Liver (tissue), 8 donors: ENCODE measurements at regions not wholly inside any gene's neighbourhood (a gene's known extent, or its start where the extent isn't known, plus 50 kb on each side); places are given as distances from the start of the nearest gene placed in this dataset.

Source experiments
- DNase-seq: peaks from one replicate; pipeline ENCODE4 v3.0.0-alpha.2; 2017; ENCODE audit warnings: low spot score
- H3K27ac ChIP-seq, 2 donors: one replicate each; pipeline ENCODE4 v1.7.0; 2013; ENCODE audit warnings: inconsistent platforms in 2 of 2, low read length in 2 of 2, control low read depth in 1 of 2, low read depth in 1 of 2, mild to moderate bottlenecking in 1 of 2
- H3K27me3 ChIP-seq, 4 donors: one replicate each; pipeline versions ENCODE4 v1.6.1 to v1.7.0; 2013; ENCODE audit warnings: low read length in 3 of 4, inconsistent platforms in 1 of 4, mild to moderate bottlenecking in 1 of 4, moderate library complexity in 1 of 4; ENCODE audit not compliant: control insufficient read depth in 4 of 4, insufficient read depth in 4 of 4
- H3K36me3 ChIP-seq, 4 donors: one replicate each; pipeline versions ENCODE4 v1.6.1 to v1.7.0; 2013; ENCODE audit warnings: low read length in 3 of 4, mild to moderate bottlenecking in 3 of 4, low read depth in 1 of 4, moderate library complexity in 1 of 4; ENCODE audit not compliant: control insufficient read depth in 4 of 4, insufficient read depth in 3 of 4
- H3K4me1 ChIP-seq, 4 donors: one replicate each; pipeline versions ENCODE4 v1.6.1 to v1.7.0; 2013; ENCODE audit warnings: low read length in 3 of 4, mild to moderate bottlenecking in 3 of 4, moderate library complexity in 1 of 4; ENCODE audit not compliant: control insufficient read depth in 4 of 4, insufficient read depth in 4 of 4
- H3K4me3 ChIP-seq, 3 donors: one replicate each; pipeline versions ENCODE4 v1.6.1 to v1.7.0; 2013; ENCODE audit warnings: low read length in 3 of 3, control low read depth in 1 of 3, low read depth in 1 of 3, mild to moderate bottlenecking in 1 of 3
- H3K9ac ChIP-seq, 2 donors: one replicate each; pipeline ENCODE4 v1.7.0; 2013; ENCODE audit warnings: low read length in 2 of 2, mild to moderate bottlenecking in 2 of 2, moderate library complexity in 2 of 2, control low read depth in 1 of 2, low read depth in 1 of 2
- H3K9me3 ChIP-seq, 4 donors: one replicate each; pipeline versions ENCODE4 v1.6.1 to v1.7.0; 2013; ENCODE audit warnings: low read length in 3 of 4; ENCODE audit not compliant: control insufficient read depth in 4 of 4
- ATF3 ChIP-seq: IDR thresholded peaks from 2 replicates; pipeline ENCODE4 v1.6.1; 2016; ENCODE audit warnings: antibody characterized with exemption
- CTCF ChIP-seq: fragments of 150-350 bp; IDR thresholded peaks from 2 replicates; pipeline ENCODE4 v1.5.1; 2017; ENCODE audit warnings: improper control_type of control experiment, low read depth, low read length; ENCODE audit not compliant: missing input control
- EGR1 ChIP-seq, 2 donors: IDR thresholded peaks; 2 replicates each; pipeline ENCODE4 v1.6.1; 2016 to 2018; ENCODE audit warnings: antibody characterized with exemption in 2 of 2, low read depth in 2 of 2
- FOXA1 ChIP-seq: IDR thresholded peaks from 2 replicates; pipeline ENCODE4 v1.6.1; 2016; ENCODE audit warnings: antibody characterized with exemption
- GABPA ChIP-seq, 2 donors: IDR thresholded peaks in 1 of 2; conservative IDR thresholded peaks in 1 of 2; 2 replicates each; pipeline ENCODE4 v1.6.1; 2016; ENCODE audit warnings: antibody characterized with exemption in 2 of 2, mild to moderate bottlenecking in 1 of 2, moderate library complexity in 1 of 2
- REST ChIP-seq: IDR thresholded peaks from 2 replicates; pipeline ENCODE4 v1.6.1; 2016; ENCODE audit warnings: antibody characterized with exemption, mild to moderate bottlenecking
- TAF1 ChIP-seq: conservative IDR thresholded peaks from 2 replicates; pipeline ENCODE4 v1.6.1; 2016; ENCODE audit warnings: antibody characterized with exemption, mild to moderate bottlenecking
- YY1 ChIP-seq: IDR thresholded peaks from 2 replicates; pipeline ENCODE4 v1.6.1; 2016; ENCODE audit warnings: antibody characterized with exemption, mild to moderate bottlenecking
- ZBTB33 ChIP-seq: IDR thresholded peaks from 2 replicates; pipeline ENCODE4 v1.6.1; 2016; ENCODE audit warnings: antibody characterized with exemption
- WGBS: extraction: QIAGEN DNeasy Blood & Tissue Kit; methylation state at CpG from one replicate; pipeline ENCODE4 v1.1.7; 2013; 5-methylcytosine and 5-hydroxymethylcytosine counted together
- donor health status: healthy.
- donor health status: healthy.
- donor health status: healthy.
- donor health status: healthy.
- donor health status: healthy.

- no peaks in the 10 kb centered on the region for H3K4me1 ChIP-seq
- no peak for DNase-seq
- H3K27me3 ChIP-seq = peaks cover 0 to 3% (median 0%) of the 10 kb centered on the region in 4 donors
- H3K4me3 ChIP-seq = no peak overlapping the region
- TF ChIP-seq FOXA1 = no peak
- no peak for TF ChIP-seq EGR1 (IDR thresholded peaks at IDR 0.05; ENCODE audit: low read depth in 2 of 2)
- no peak for TF ChIP-seq REST
- TF ChIP-seq ATF3 = no peak
- TF ChIP-seq CTCF = no peak
- no peak for TF ChIP-seq GABPA (IDR thresholded peaks at IDR 0.05 in 1 of 2, conservative IDR thresholded peaks at IDR 0.05 in 1 of 2)
- no peak overlapping the region for H3K9ac ChIP-seq
- no peaks in the 10 kb centered on the region for H3K36me3 ChIP-seq
- H3K9me3 ChIP-seq = no peaks in the 10 kb centered on the region
- H3K27ac ChIP-seq = no peak overlapping the region
- 69% methylated on average over 5 of the region's 5 CpGs for WGBS
Observed at GRCh38 chr7:37557571-37558209, 109.0 kb upstream of the ELMO1 start.

GRCh38 chr7:37558320-37559096 is 109.8 kb upstream of the ELMO1 start:
- Histone ChIP-seq H3K36me3 (no peaks in the 10 kb centered on the region), H3K4me3 (no peak overlapping the region), H3K9ac (no peak overlapping the region), H3K4me1 (no peaks in the 10 kb centered on the region), H3K27ac (no peak overlapping the region), H3K9me3 (no peaks in the 10 kb centered on the region), H3K27me3 (peaks cover 0 to 3% (median 0%) of the 10 kb centered on the region in 4 donors)
- DNase-seq = no peak
- TF ChIP-seq TAF1 (no peak), YY1 (no peak), ZBTB33 (no peak), REST (no peak)
- 50% methylated on average over 3 of the region's 3 CpGs for WGBS
